ENCODE measurements at regions not wholly inside any gene's neighbourhood (a gene's known extent, or its start where the extent isn't known, plus 50 kb on each side); places are given as distances from the start of the nearest gene placed in this dataset.

- Mint-ChIP-seq H3K9me3 (ENCODE audit: unreplicated experiment) (no peaks in the 10 kb centered on the region), H3K27me3 (ENCODE audit: insufficient read depth, unreplicated experiment) (no peaks in the 10 kb centered on the region), H3K36me3 (ENCODE audit: insufficient read depth, unreplicated experiment) (no peaks in the 10 kb centered on the region), H3K27ac (ENCODE audit: unreplicated experiment) (no peak overlapping the region), H3K4me3 (ENCODE audit: unreplicated experiment) (no peak overlapping the region), H3K4me1 (ENCODE audit: low read depth, unreplicated experiment) (no peaks in the 10 kb centered on the region)
- BruUV-seq (replicated peaks): no TSS peak
- TF ChIP-seq CTCF (IDR thresholded peaks at IDR 0.05; ENCODE audit: insufficient read depth in 1 of 2, low read depth in 1 of 2, low read length in 1 of 2, severe bottlenecking in 1 of 2, unreplicated experiment in 1 of 2): no peak
- Histone ChIP-seq H3K27me3 (replicated peaks; ENCODE audit: control insufficient read depth, insufficient read depth, low read length) (no peaks in the 10 kb centered on the region), H3K4me1 (no peaks in the 10 kb centered on the region), H3K9me3 (no peaks in the 10 kb centered on the region; the same call in 1 of the 2 replicates), H3K36me3 (ENCODE audit: control insufficient read depth, insufficient read depth, low read length) (no peaks in the 10 kb centered on the region), H3K4me3 (ENCODE audit: low read depth, low read length) (no peak overlapping the region)
- POLR2A ChIA-PET: no interaction called here
- CTCF ChIA-PET: no interaction called here
- intact Hi-C loops (cut with micrococcal nuclease; ENCODE audit: unreplicated experiment): no loop called here
- no peak for DNase-seq
Measured at GRCh38 chr12:89073659-89074058, 278.6 kb downstream of the DUSP6 start.

- BruUV-seq (replicated peaks): no TSS peak
- H3K27me3 Mint-ChIP-seq (ENCODE audit: insufficient read depth, unreplicated experiment): no peaks in the 10 kb centered on the region
- no peaks in the 10 kb centered on the region for H3K36me3 Mint-ChIP-seq (ENCODE audit: insufficient read depth, unreplicated experiment)
- POLR2A ChIA-PET: no interaction called here
- Histone ChIP-seq H3K4me3 (ENCODE audit: low read depth, low read length) (no peak overlapping the region), H3K4me1 (no peaks in the 10 kb centered on the region), H3K27me3 (replicated peaks; ENCODE audit: control insufficient read depth, insufficient read depth, low read length) (no peaks in the 10 kb centered on the region), H3K36me3 (ENCODE audit: control insufficient read depth, insufficient read depth, low read length) (no peaks in the 10 kb centered on the region), H3K9me3 (no peaks in the 10 kb centered on the region)
- CTCF ChIA-PET: no interaction called here
- intact Hi-C loops (cut with micrococcal nuclease; ENCODE audit: unreplicated experiment): no loop called here
- no peak overlapping the region for H3K27ac Mint-ChIP-seq (ENCODE audit: unreplicated experiment)
- H3K9me3 Mint-ChIP-seq (ENCODE audit: unreplicated experiment): no peaks in the 10 kb centered on the region
- TF ChIP-seq CTCF (IDR thresholded peaks at IDR 0.05; ENCODE audit: insufficient read depth in 1 of 2, low read depth in 1 of 2, low read length in 1 of 2, severe bottlenecking in 1 of 2, unreplicated experiment in 1 of 2): no peak
- no peak overlapping the region for H3K4me3 Mint-ChIP-seq (ENCODE audit: unreplicated experiment)
- no peaks in the 10 kb centered on the region for H3K4me1 Mint-ChIP-seq (ENCODE audit: low read depth, unreplicated experiment)
- DNase-seq: no peak
Measured at GRCh38 chr12:89073027-89073398, 279.3 kb downstream of the DUSP6 start.

- Mint-ChIP-seq H3K27me3 (ENCODE audit: insufficient read depth, unreplicated experiment) (no peaks in the 10 kb centered on the region), H3K27ac (ENCODE audit: unreplicated experiment) (no peak overlapping the region), H3K4me1 (ENCODE audit: low read depth, unreplicated experiment) (no peaks in the 10 kb centered on the region), H3K36me3 (ENCODE audit: insufficient read depth, unreplicated experiment) (no peaks in the 10 kb centered on the region), H3K4me3 (ENCODE audit: unreplicated experiment) (no peak overlapping the region), H3K9me3 (ENCODE audit: unreplicated experiment) (no peaks in the 10 kb centered on the region)
- TF ChIP-seq CTCF (IDR thresholded peaks at IDR 0.05; ENCODE audit: insufficient read depth in 1 of 2, low read depth in 1 of 2, low read length in 1 of 2, severe bottlenecking in 1 of 2, unreplicated experiment in 1 of 2): no peak
- no peak for DNase-seq
- H3K27me3 ChIP-seq (replicated peaks; ENCODE audit: control insufficient read depth, insufficient read depth, low read length): no peaks in the 10 kb centered on the region
- BruUV-seq (replicated peaks): no TSS peak
- intact Hi-C loops (cut with micrococcal nuclease; ENCODE audit: unreplicated experiment): no loop called here
- no peaks in the 10 kb centered on the region for H3K4me1 ChIP-seq
- no peaks in the 10 kb centered on the region for H3K9me3 ChIP-seq
- CTCF ChIA-PET: no interaction called here
- H3K4me3 ChIP-seq (ENCODE audit: low read depth, low read length): no peak overlapping the region
- POLR2A ChIA-PET: no interaction called here
- H3K36me3 ChIP-seq (ENCODE audit: control insufficient read depth, insufficient read depth, low read length): no peaks in the 10 kb centered on the region
Measured at GRCh38 chr12:89072294-89073026, 279.8 kb downstream of the DUSP6 start.

All from Caco-2 (cell line).